ENCODE measurements at regions not wholly inside any gene's neighbourhood (a gene's known extent, or its start where the extent isn't known, plus 50 kb on each side); places are given as distances from the start of the nearest gene placed in this dataset.
"Not testable (repeated sequence)": the region's sequence is repeated elsewhere in the genome, so short reads cannot be mapped to it uniquely, and the experiment has no call there.

DNA sequence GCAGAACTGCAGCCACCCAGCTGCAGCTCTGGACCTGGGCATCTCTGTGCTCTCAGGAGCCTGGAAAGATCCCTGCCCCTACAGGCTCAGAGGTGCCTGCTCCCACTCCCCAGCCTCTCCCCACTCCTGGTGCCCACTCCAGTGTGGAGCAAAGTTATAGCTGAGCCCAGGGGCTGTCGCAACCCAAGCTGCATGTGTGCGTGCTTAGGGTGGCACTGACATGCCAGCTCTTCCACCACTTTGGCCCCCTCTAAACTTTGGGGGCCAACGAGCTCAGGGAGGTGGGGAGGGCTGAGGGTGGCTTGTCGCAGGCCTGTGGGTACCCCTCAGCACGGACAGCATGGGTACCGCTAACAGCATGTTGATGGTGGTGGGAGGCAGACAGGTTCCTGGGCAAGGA is 126.3 kb upstream of the FHL2 start:
- no peak for DNase-seq

GRCh38 chr2:105522645-105523044 is 123.8 kb upstream of the FHL2 start:
- no peak for DNase-seq

DNA sequence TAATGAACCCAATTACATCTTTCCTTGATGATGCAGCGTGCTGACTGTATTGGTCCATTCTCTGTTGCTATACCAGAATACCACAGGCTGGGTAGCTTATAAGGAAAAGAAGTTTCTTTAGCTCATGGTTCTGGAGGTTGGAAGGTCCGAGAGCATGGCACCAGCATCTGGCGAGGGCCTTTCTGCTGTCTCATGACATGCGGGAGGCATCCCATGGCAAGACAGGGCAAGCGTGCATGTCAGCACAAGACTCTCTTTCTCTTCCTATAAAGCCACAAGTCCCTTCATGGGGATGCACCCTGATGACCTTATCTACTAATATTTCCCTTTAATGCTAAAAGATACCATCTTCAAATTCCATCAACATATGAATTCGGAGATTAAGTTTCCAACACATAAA is 122.8 kb upstream of the FHL2 start:
- DNase-seq: no peak

- peak; percentile 38 for DNase-seq
Observed at GRCh38 chr2:105521176-105521575, 122.3 kb upstream of the FHL2 start.

- DNase-seq: no peak
Observed at GRCh38 chr2:105519516-105519915, 120.7 kb upstream of the FHL2 start.

GRCh38 chr2:105518897-105519296 is 120.0 kb upstream of the FHL2 start:
- no peak for DNase-seq

- DNase-seq: no peak
Observed at GRCh38 chr2:105517814-105518705, 119.2 kb upstream of the FHL2 start.

DNA sequence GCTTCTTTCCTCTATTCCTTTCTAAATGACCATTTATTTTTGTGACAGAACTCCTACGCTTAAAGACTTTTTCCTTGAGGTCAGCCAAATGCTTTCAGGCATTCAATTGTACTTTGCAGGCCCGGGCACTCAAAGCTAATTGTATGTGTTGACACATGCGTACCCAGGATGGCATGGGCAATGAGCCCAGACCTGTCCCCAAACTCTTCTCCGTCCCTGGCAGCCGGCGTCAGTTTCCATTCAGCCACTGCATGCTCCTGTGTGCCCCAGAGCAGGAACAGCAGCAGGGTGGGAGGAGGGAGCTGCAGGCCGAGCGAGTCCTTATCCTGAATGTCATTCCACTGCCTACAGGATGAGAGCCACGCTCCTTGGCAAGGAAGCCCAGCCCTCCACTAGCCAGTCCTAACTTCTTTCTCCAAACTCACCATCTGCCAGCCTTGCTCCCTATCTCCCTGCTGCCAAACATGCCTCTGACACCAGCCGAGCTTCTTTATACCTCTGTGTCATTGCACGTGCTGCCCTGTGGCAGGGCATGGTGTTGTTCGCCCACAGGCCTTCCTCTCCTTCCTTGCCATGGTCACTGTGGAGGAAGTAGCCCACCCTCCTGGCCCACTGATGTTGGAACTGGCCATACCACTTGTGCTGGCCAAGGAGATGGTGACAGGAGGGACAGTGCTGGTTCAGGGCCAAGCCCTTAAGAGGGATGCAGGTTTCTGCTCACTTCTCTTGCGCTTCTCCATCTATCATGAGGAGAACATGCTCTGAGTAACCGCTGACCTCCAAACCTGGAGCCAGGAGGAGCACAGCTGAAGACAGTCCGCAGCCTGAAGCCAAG is 116.9 kb upstream of the FHL2 start:
- no peak for DNase-seq

- DNase-seq: no peak
Observed at GRCh38 chr2:105514576-105514975, 115.7 kb upstream of the FHL2 start.

- DNase-seq: no peak
Observed at GRCh38 chr2:105510761-105511528, 112.1 kb upstream of the FHL2 start.

DNA sequence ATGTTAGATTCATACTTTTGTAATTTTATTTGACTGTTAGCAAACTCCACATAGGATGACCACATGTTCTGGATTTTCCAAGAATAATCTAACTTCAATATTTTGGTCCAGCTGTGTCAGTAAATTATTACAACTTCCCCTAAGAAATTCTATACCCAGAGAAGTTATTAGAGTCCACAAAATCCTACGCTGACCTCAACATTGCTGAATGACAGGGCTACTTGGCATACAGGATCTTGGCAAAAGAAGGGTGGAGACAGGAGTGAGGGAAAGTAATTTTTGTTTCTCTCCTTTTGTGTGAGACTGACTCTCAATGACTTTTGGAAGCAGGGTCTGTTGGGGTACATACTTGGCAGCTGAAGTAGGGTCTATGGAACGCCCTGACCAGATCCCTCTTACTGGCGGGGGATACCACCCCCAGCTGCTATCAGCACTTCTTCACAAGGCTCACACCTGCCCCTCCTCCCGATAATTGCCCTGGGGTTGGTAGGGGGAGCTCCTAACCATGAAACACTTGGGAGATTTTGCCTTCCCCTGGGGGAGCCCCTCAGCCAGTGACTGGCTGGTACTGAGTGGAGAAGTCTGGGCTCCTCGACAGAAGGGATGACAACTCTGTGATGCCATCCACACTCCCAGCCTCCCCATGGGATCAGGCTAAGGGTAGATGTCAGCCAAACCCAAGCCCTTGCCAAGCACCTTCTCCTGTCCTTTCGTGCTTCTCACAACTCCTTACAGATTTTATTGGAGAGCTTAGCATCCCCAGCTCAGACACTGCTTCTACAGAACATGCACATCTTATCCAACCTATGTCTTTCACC is 110.6 kb upstream of the FHL2 start:
- no peak for DNase-seq

GRCh38 chr2:105506860-105507259 is 108.0 kb upstream of the FHL2 start:
- not testable (repeated sequence) for DNase-seq

DNA sequence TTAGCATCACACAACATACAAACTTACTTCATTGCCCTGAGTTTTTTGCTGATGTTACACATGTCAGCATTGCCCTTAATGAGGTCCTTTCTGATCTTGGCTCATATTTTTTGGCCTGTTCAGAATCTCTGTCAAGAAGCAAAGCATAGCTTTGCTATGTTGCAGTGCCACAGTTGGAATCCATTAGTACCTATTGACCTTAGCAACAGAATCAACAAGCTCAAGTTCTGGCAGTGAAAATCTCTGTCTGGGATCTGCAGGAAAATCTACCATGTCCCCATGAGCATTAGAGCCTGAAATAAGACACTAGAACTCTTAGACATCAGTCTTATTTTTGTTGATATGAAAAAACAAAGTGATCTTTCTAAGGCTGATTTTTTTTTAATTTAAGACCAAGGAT is 105.6 kb upstream of the FHL2 start:
- no peak for DNase-seq

GRCh38 chr2:105502625-105503334 is 103.9 kb upstream of the FHL2 start:
- no peak for DNase-seq

DNA sequence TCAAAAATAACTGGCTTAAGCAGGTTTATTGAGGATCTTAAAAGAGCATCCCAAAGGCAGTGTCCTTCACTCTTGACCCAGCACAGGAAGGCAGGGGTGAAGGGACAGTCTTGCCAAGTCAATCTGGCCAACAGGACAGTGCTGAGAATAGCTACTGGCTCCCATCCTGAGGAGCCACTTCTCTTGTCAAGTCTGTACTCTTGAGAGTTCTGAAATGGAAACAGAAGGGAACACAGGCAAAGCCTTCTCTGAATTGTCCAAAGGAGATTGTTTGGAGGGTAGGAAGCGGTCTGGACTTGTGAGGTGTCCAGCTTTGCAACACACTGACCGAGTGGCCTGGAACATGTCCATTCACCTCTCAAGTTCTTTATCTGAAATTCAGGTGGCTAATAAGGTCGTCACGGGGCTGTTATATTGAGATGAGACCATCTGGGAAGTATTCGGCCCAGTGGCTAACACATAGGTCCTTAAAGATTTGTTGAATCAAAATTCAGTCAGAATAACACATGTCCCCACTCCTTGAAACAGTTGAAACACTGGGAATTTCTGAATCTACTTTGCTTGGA is 99.5 kb upstream of the FHL2 start:
- no peak for DNase-seq

- no peak for DNase-seq
Observed at GRCh38 chr2:105497094-105497493, 98.2 kb upstream of the FHL2 start.

- no peak for DNase-seq
Observed at GRCh38 chr2:105496271-105496670, 97.4 kb upstream of the FHL2 start.

GRCh38 chr2:105494683-105495425 is 96.0 kb upstream of the FHL2 start:
- no peak for DNase-seq

GRCh38 chr2:105490956-105491355 is 92.1 kb upstream of the FHL2 start:
- no peak for DNase-seq

- DNase-seq: no peak
Observed at GRCh38 chr2:105490204-105490603, 91.4 kb upstream of the FHL2 start.
